GM19452 (cell line): ENCODE measurements at regions not wholly inside any gene's neighbourhood (a gene's known extent, or its start where the extent isn't known, plus 50 kb on each side); places are given as distances from the start of the nearest gene placed in this dataset.

Experiments used
- ATAC-seq: cut with Tn5 transposase; IDR thresholded peaks from one replicate; pipeline ENCODE4 v1.9.1; 2021; ENCODE audit not compliant: unreplicated experiment

DNA sequence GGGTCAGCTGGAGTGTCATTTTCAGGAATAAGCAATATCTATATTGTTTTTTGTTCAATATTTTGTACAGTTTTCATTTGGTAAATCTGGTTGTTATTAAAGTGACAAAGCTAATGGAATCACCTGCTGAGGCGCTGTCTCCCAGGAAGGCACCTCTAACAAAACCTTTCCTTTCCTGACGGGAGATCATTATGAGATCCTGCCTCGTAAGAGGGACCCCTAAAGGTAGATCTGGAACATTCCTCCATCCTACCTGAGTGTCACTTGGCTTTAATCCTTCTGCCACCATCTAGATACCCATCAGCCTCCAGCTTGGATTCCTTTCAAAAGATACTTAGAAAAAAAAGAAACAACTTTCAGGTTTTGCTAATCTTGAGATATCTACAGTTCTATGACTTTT is 157.7 kb downstream of the FAT3 start:
- no peak for ATAC-seq

DNA sequence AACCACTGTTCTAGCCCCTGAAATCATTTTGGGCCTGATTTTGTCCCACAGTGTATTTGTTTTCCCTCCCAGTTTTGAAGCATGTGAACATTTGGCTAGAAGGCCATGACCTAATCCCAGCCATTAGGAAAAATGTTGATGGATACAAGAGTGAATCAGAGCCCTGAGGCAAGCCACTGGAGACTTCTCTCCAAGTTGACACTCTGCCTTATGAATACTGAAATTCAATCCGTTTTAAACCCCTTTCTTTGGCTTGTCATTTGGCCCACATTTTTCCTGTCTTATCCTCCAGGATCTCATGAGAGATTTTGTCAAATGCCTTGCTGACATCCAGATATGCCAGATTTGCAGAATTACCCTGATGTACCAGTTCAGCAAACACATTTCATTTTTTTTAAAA is 158.8 kb downstream of the FAT3 start:
- ATAC-seq = no peak

DNA sequence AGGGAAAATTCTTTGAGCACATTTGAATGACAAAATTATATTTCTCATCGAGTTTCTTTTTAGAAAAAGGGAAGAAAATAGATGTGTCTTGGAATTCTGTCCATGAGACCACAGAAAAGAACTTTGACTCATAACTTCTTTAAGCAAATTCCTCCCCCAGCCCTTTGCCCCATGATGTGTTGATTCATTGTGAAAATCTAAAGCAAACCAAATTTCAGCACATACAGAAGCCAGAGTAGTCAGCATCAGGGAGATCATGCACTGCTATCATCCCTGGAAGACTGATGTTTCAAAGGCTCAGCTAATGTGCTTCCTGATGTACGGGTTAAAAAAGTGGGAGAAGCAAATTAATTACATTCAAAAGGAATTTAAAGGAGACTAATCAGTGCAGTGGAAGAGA is 159.7 kb downstream of the FAT3 start:
- ATAC-seq = no peak

DNA sequence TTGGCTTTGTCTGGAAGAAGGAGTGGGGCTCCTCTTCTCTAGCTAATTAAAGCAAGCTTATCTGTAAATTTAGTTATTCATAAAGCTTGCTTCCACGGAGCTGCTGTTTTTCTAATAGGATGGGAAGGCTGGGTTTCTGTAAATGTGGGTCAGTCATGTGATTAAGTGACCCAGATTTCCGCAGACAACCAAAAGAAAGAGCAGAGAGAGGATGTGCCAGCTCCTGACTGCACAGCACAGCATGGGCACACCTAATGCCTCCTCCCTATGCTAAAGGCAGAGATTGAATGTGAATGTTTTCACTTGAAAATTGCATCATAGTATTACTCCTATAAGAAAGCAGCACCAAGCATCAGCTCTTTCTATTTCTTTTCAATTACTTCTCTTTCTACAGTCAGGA is 160.2 kb downstream of the FAT3 start:
- no peak for ATAC-seq

DNA sequence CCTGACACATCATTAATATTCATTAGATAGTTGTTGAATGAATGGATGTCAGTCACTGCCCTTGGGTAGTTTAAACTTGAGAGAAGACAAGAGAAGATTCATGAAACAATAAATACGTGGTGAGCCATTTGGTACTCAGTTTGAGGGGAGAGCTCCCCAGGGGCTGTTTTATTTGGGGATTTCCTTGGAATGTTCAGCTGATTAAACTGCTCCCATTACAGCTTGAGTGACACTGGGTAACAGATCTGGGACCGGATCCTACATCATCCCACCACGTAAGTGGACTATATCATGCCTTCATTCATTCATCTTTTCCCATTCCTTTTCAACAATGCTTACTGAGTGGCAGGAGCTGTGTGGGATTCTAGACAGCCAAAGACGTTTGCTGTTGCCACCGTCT is 162.0 kb downstream of the FAT3 start:
- ATAC-seq = no peak

DNA sequence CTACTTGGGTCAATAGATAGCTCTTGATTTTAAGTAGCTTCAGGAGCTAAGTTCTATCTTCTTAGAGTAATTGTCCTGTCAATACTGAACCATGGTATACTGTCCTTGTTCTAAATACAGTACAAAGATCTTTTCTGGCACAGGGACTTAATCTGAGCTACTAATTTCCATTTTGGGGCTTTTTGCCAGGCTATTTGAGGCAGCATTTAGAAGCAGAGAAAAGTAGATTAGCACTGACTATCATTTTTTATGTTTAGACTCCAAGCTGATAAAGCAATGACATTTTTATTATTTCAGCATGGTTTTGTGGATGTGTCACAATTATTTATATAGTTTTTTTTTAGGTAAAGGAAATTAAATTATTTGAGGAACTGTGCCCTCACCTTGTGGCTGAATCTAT is 163.2 kb downstream of the FAT3 start:
- ATAC-seq = no peak

DNA sequence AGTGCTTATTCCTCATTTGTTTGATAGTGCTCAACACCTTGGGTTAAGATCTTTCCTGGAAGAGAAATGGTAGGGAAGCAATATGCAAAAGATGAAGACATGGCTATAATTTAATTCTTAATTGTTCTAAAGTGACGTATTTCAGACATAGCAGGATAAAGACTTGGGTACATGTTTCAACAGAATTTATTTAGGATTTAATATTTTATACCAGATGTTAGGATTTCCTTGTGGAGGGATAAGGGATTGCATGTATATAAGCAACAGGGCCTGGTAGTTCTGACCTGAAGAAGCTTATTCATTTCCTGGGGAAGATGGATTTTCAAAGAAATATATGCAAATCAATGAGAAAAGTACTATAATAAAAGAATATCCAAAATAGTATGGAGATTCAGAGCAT is 163.8 kb downstream of the FAT3 start:
- no peak for ATAC-seq

DNA sequence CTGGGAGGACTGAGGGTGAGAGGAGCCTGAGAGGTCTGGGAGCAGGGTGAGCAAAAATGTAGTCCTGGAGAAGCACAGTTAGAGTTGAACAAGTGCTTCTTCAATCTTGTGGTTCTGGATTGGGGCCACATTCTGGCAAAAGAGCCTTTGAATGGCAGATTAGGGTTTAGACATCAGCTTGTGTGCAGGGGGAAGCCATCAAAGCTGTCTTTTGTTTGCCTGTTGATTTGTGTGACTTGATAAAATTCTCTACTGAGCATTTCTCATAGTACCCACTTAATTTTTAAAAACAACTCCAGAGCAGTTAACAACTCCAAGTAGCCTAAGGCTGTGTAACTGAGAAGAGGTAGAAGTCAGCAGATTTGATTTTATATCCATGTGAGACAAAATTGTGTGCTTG is 166.2 kb downstream of the FAT3 start:
- ATAC-seq = no peak

DNA sequence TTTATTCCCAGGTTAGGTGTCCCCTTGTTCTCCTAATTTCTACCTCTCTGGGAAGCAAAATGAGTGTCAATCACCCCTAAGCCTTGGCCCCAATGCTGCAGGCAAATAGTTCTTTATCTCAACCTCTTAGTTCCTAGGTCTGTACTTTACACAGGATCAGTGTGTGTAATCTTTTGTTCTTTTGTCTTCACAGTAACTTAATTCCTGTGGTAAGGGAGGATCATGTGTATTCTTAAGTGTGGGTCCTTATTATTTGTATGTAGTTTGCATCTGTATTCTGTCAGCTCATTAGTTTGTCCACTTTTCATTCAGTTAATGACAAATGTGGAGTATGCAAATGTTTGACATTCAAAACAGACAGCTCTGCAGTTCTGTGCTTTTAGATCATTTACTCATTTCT is 166.7 kb downstream of the FAT3 start:
- ATAC-seq = no peak

DNA sequence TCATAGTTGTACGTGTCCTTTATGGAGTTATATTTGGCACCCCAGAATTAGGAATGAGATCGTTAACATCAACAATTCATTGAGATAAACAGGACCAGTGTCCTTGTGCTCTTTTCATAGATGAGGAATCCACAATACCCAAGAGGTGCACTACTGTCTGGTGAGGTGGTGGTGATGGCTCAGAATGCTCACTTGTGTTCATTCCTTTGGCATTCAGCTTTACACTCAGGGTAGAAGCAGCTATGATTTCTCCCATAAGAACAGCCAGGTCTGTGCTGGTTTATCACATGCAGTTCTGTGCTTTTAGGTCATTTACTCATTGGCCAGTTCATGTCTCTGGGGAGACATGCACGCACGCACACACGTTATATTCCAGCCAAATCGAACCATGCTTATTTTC is 167.2 kb downstream of the FAT3 start:
- no peak for ATAC-seq

DNA sequence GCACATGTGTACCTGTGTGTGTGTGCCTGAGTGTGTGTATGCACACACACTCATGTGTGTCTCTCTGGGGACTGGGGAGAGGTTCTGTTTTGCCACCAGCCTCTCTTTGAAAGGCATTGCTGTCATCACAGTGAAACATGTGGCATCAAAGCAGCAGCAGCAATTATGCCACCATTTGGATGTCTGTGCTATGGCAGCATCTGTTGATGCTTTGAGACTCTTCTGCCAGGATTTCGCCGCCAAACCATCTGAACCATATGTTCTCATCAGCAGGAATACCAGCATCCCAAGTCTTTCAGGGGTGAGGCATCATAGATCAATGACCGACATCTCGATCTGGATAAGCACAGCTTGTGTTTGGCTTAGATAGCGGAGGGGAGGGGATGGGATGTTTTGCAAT is 168.6 kb downstream of the FAT3 start:
- ATAC-seq = no peak

DNA sequence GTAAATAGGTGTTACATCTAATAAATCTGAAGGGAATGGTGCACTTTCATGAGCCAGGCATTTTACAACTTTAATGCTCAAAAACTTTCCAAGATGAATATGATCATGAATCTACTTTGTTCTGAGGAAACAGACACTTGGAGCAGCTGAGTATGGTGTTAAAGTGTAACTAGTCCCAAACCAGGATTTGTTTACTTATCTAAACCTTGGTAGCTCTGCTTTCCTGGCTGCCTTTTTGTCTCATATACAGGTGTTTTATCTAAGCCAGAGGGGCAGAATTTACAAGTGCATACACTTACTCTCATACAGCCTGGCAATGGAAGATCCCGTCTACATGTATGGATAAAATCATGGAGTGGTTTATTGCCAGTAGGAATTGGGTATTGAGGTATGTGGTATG is 171.5 kb downstream of the FAT3 start:
- ATAC-seq = no peak

DNA sequence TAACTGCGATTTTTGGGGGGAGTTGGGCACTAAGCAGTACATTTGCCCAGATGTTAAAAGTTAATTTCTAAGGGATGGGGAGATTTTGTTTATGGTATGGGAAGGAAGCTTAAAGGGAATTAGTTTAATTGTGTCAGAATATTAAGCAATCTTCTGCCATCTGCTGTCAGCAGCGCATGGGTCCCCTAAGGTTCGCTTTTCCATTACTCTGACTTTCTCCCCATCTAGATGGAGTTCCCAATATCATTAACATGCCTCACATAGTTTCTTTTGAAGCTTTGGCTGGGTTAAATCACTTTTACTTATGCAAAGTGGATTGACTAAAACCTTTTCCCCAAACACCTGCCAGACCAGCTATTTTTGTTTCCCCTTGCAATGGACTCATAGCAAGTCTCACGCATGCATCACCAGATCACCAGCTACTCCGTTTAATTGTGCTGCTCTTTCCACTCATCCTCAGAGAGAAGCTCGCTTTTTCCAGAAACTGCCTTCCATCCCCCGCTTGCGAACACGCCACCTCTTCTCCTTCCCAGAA is 172.7 kb downstream of the FAT3 start:
- no peak for ATAC-seq

DNA sequence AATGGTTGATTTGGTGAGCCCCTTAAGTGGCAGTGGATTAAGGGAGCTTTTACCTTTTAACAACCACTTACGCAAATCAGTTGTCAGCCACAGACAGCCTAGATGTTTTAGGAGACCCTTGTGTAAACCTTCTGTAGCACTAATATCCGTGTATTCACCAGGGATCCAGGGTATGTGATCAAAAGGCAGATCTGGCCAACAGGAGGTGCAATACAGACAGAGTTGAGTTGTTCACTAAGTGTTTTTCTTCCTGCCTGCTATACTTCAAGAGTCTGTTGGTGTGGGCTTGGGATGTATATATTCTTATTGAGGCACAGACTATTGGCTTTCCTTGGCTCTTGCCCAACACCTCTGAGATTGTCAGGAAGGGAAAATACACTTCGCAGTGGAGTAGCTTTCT is 175.1 kb downstream of the FAT3 start:
- ATAC-seq = no peak

DNA sequence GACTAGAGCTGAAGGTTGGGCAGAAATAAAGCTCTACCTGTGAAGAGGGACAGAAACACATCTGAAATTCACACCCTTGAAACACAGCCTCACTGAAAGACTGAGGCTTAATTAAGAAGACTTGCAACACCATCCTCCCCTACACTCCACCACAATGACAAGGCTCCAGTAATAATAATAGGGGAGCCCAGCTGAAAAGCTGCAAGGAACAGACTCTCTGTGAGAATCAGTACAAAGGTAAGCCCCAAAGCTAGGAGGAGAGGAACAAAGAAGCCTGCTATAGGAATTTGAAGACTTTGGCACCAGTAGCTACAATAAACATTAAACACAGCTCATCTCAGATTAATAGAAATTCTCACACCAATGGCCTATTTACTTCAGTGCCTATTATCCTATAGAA is 176.9 kb downstream of the FAT3 start:
- no peak for ATAC-seq

DNA sequence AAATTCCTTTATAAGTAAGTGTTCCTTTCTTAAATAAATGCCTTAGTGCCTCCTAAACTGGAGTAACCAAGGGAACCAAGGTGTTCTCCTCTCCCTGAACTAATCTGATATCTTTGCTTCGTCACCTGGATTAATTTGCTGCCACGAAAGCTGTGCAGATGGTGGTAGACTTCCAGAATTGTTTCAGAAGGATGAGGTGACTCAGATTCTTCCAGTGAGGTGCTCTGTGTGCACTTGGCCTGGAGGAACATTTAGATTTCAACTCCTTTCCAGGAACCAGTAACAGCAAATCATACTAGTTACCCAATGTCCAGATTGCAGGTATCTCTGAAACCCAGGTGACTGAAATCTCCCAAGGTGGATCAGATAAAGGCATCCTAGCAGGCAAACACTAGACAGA is 181.9 kb downstream of the FAT3 start:
- no peak for ATAC-seq

DNA sequence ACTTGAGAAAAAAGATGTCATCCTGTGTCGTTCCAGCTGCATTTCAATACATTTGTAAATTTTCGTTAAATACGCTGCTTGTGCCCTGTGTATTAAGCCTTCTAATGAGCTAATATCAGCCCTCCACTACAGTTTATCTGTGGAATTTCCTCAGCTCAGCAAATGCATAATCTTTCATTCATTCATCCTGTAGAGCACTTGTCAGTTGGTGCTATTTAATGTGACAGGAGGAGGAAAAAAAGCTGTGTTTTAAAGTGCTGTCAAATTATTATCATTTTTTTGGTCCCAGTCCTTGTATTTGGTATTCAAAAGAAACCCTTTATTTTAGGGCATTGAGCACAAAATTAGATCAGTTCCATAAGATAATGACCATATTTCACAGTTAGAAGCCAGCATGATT is 184.7 kb downstream of the FAT3 start:
- ATAC-seq = no peak

DNA sequence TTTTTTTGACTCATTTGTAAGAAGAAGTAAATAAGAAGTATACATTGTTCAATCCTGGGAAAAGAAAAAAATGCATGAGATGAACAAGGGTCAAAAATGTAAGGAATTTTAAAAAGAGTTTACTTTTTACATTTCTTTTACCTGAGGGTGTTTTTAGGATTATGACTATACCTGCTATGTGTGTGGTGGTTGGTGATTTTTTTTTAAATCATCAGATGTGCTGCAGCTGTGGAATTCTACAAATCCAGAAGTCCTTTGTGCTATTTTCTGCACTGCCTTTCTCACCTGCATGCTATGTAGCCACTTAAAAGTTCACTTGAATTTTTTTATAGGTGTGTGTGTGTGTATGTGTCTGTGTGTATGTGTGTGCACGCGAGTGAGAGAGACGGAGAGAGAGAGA is 185.3 kb downstream of the FAT3 start:
- no peak for ATAC-seq

DNA sequence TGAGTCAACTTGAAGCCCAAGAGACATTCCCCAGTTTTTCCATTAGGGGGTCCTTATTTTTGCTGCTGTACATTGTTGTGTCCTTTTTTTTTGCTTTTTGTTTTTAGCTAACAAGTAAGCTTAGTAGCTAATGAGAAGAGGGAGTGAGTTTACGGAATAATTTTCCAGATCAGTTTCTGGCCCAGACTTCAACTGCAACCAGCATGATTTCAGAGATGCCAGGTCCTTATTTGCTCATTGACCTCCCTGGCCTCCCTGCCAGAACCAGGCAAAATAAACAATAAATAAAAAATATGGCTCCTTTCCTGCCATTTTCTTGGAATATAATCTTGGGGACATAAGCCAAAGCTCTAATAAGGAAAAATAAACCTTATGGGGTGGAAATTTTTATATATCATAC is 185.9 kb downstream of the FAT3 start:
- no peak for ATAC-seq

DNA sequence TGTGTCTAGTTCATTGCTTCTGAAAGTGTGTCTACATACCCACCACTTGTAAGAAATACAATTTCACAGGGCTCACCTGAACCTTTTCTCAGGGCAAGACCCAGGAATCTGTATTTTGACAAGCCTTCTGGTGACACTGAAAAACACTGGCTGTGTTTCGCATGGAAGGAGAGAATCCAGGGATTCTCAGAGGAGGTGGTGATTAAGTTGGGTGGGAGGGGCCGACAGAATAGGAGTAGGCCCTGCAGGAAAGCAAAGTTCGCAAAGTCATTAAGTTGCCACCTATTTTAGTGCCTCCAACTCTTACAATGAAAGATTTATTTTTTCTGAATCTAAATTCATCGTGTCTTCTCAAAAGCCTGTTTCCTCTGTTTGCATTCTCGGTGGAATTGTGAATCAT is 186.8 kb downstream of the FAT3 start:
- no peak for ATAC-seq

DNA sequence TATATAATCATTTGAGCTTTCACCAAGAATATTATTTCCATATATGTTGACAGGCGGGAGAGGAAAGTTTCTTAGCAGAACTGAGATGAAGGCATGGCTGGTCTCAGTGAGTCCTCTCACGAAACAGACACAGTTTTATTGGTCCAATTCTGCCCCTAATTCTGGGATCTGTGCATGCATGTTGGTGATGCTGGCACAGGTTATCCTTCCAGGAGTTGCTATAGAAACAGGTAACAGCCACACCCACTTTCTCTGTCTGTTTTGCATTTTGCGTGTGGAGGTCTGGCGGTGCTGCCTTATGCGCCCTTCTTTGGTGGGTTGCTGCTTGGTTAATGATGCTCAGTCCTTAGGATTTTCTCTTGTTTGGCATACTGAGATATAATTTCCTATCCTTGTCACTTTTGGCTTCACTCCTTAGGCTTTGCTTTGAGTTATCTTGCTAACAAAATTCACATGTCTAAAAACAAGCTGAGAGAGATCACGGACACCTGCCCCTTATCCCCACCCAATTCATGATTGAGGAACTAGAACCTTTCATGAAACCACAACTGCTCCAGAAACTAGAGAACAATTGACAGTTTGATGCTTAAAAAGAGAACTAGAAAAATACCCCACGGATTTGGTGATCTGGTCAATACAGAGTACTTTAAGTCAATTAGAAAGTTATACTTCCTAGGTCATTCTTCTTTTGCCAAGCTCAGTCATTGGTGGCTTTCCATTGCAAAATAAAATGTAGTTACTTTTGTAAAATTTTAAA is 189.3 kb downstream of the FAT3 start:
- peak; percentile 80 for ATAC-seq

DNA sequence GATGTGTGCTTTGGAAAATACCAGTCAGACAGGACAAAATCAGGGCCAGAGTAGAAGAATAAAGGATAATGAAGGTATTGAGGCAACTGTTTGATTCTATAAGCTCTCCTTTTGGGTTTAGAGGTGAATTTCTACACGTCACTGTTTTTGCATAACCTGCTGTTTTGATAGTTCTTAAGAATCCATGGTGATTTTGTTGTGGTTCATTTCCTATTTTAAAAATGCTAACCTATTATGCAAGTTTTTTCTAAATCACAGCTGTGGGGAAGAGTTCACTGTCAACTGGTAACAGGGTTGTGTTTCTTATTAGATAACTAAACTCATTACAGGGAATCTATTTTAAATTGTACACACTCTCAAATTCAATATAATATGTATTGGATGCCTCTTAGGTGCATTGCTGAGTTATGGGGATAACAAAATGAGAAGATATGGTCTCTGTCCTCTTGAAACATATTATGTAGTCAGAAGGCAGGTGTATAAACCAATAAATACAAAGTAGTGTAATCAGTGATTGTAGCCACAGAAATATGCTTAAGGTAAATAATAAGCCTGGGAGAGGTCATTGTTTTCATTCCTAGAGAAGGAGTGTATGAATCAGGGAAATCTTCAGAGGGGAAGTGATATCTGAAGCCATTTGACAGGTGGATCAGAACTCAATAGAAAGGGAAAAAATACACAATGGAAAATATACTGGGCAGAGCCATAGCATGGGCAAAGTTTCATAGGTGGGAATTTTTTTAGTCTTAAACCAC is 192.5 kb downstream of the FAT3 start:
- no peak for ATAC-seq
